CD8-positive, alpha-beta memory T cell (primary cell): ENCODE measurements at regions not wholly inside any gene's neighbourhood (a gene's known extent, or its start where the extent isn't known, plus 50 kb on each side); places are given as distances from the start of the nearest gene placed in this dataset.

Experiments
- CTCF ChIA-PET: fragments of 350-600 bp; sonication (Branson Sonifier 250); formaldehyde crosslinking; loops from one replicate; lab custom pipeline; 2021; ENCODE audit warnings: antibody characterized with exemption; lab: Charles Lee
- POLR2A ChIA-PET: fragments of 350-600 bp; sonication (Branson Sonifier 250); formaldehyde crosslinking; loops from one replicate; lab custom pipeline; 2021; ENCODE audit warnings: antibody characterized with exemption; lab: Charles Lee
- DNase-seq, 5 donors: peaks; one replicate each; pipeline versions ENCODE4 v3.0.0 to v3.0.0-alpha.2; 2020 to 2022; ENCODE audit warnings: mixed read lengths in 1 of 5
- H3K27ac ChIP-seq: one replicate; pipeline ENCODE4 v1.7.0; 2013; ENCODE audit warnings: low read depth, mild to moderate bottlenecking, low read length, moderate library complexity
- H3K27me3 ChIP-seq: 2 replicates; pipeline ENCODE4 v1.7.0; 2013; ENCODE audit warnings: low read length, mild to moderate bottlenecking; ENCODE audit not compliant: insufficient read depth, poor library complexity, severe bottlenecking
- H3K36me3 ChIP-seq: 2 replicates; pipeline ENCODE4 v1.7.0; 2013; ENCODE audit warnings: mild to moderate bottlenecking, low read length, moderate library complexity; ENCODE audit not compliant: insufficient read depth
- H3K4me1 ChIP-seq: 2 replicates; pipeline ENCODE4 v1.7.0; 2013; ENCODE audit warnings: mild to moderate bottlenecking, low read length, moderate library complexity; ENCODE audit not compliant: insufficient read depth
- H3K4me3 ChIP-seq: 2 replicates; pipeline ENCODE4 v1.7.0; 2013; ENCODE audit warnings: mild to moderate bottlenecking, low read length
- H3K9me3 ChIP-seq: 2 replicates; pipeline ENCODE4 v1.7.0; 2013; ENCODE audit warnings: mild to moderate bottlenecking, low read length
- H3K27ac Mint-ChIP-seq, 8 donors: one replicate each; pipeline ENCODE4 v1.8.0; 2020 to 2021; ENCODE audit warnings: mixed read lengths in 8 of 8, mild to moderate bottlenecking in 6 of 8, inconsistent platforms in 3 of 8, moderate library complexity in 3 of 8
- H3K27me3 Mint-ChIP-seq, 2 donors: one replicate each; pipeline ENCODE4 v1.8.0; 2020 to 2021; ENCODE audit warnings: mixed read lengths in 2 of 2, mild to moderate bottlenecking in 1 of 2, moderate library complexity in 1 of 2
- H3K36me3 Mint-ChIP-seq, 3 donors: one replicate each; pipeline ENCODE4 v1.8.0; 2020 to 2021; ENCODE audit warnings: mixed read lengths in 3 of 3, inconsistent platforms in 1 of 3, mild to moderate bottlenecking in 1 of 3
- H3K4me1 Mint-ChIP-seq, 3 donors: one replicate each; pipeline ENCODE4 v1.8.0; 2020 to 2021; ENCODE audit warnings: mixed read lengths in 3 of 3, inconsistent platforms in 1 of 3, mild to moderate bottlenecking in 1 of 3
- H3K4me3 Mint-ChIP-seq, 7 donors: one replicate each; pipeline ENCODE4 v1.8.0; 2020 to 2021; ENCODE audit warnings: mixed read lengths in 7 of 7, mild to moderate bottlenecking in 6 of 7, moderate library complexity in 4 of 7, inconsistent platforms in 2 of 7
- H3K9me3 Mint-ChIP-seq, 5 donors: one replicate each; pipeline ENCODE4 v1.8.0; 2020 to 2022; ENCODE audit warnings: mixed read lengths in 5 of 5, mild to moderate bottlenecking in 3 of 5, moderate library complexity in 2 of 5, inconsistent platforms in 1 of 5

- Histone ChIP-seq H3K4me1 (no peaks in the 10 kb centered on the region), H3K4me3 (no peak overlapping the region), H3K27ac (no peak overlapping the region), H3K9me3 (no peaks in the 10 kb centered on the region), H3K27me3 (no peaks in the 10 kb centered on the region), H3K36me3 (no peaks in the 10 kb centered on the region)
- POLR2A ChIA-PET = no interaction called here
- peaks cover 2 to 20% (median 3%) of the 10 kb centered on the region in 5 donors for H3K9me3 Mint-ChIP-seq
- no peaks in the 10 kb centered on the region for H3K36me3 Mint-ChIP-seq
- no peaks in the 10 kb centered on the region for H3K4me1 Mint-ChIP-seq
- DNase-seq = no peak
- H3K27ac Mint-ChIP-seq = no peak overlapping the region
- H3K27me3 Mint-ChIP-seq = no peaks in the 10 kb centered on the region
- no peak overlapping the region for H3K4me3 Mint-ChIP-seq
- CTCF ChIA-PET = interaction anchor here (0.9 kb wide), 1 partner anchor 14 kb away, joined by 3 read pairs; no protein-coding TSS in a partner anchor
Measured at GRCh38 chr9:119609277-119609971, 240.2 kb upstream of the BRINP1 start.

GRCh38 chr9:119601632-119602031 lies 232.4 kb upstream of the BRINP1 start:
- H3K27ac ChIP-seq = no peak overlapping the region
- Mint-ChIP-seq H3K27me3 (no peaks in the 10 kb centered on the region), H3K27ac (no peak overlapping the region), H3K36me3 (no peaks in the 10 kb centered on the region), H3K4me3 (no peak overlapping the region), H3K4me1 (no peaks in the 10 kb centered on the region), H3K9me3 (peaks cover 0 to 11% (median 2%) of the 10 kb centered on the region in 5 donors)
- CTCF ChIA-PET = no interaction called here
- no peaks in the 10 kb centered on the region for H3K4me1 ChIP-seq
- DNase-seq = no peak
- no peaks in the 10 kb centered on the region for H3K27me3 ChIP-seq
- no peak overlapping the region for H3K4me3 ChIP-seq
- POLR2A ChIA-PET = no interaction called here
- H3K9me3 ChIP-seq = no peaks in the 10 kb centered on the region
- no peaks in the 10 kb centered on the region for H3K36me3 ChIP-seq

GRCh38 chr9:119597499-119597898 lies 228.3 kb upstream of the BRINP1 start:
- Mint-ChIP-seq H3K27ac (peak overlapping the region in 1 of 8 donors; percentile 38), H3K27me3 (no peaks in the 10 kb centered on the region), H3K4me3 (no peak overlapping the region), H3K9me3 (peaks cover 0 to 5% (median 3%) of the 10 kb centered on the region in 5 donors), H3K36me3 (no peaks in the 10 kb centered on the region), H3K4me1 (no peaks in the 10 kb centered on the region)
- Histone ChIP-seq H3K36me3 (no peaks in the 10 kb centered on the region), H3K27me3 (no peaks in the 10 kb centered on the region), H3K27ac (no peak overlapping the region), H3K4me1 (no peaks in the 10 kb centered on the region), H3K9me3 (no peaks in the 10 kb centered on the region), H3K4me3 (no peak overlapping the region)
- ChIA-PET CTCF (no interaction called here), POLR2A (no interaction called here)
- no peak for DNase-seq

DNA sequence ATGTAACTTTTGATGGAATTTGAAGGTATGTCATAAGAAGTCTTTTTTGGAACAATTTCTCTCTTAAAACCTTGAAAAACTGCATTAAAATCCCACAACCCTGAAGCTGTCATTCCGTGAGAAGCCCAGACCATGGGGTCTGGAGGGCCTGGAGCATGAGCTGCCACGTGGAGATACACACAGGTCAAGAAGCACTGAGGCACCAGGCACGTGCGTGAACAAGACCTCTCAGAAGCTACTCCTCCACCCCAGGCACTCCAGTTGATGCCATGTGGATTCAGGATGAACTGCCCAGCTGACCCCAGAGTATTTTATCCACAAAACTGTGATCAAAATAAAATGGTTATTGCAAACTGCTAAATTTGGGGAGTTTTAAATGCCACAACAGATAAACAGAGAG lies 227.5 kb upstream of the BRINP1 start:
- no peak overlapping the region for H3K4me3 ChIP-seq
- no peaks in the 10 kb centered on the region for H3K4me1 ChIP-seq
- no peaks in the 10 kb centered on the region for H3K4me1 Mint-ChIP-seq
- DNase-seq = no peak
- no peaks in the 10 kb centered on the region for H3K36me3 ChIP-seq
- ChIA-PET CTCF (no interaction called here), POLR2A (no interaction called here)
- H3K27me3 ChIP-seq = no peaks in the 10 kb centered on the region
- no peaks in the 10 kb centered on the region for H3K9me3 ChIP-seq
- peaks cover 0 to 2% (median 0%) of the 10 kb centered on the region in 3 donors for H3K36me3 Mint-ChIP-seq
- H3K27ac ChIP-seq = no peak overlapping the region
- H3K9me3 Mint-ChIP-seq = peaks cover 0 to 5% (median 3%) of the 10 kb centered on the region in 5 donors
- H3K27ac Mint-ChIP-seq = no peak overlapping the region
- H3K4me3 Mint-ChIP-seq = no peak overlapping the region
- no peaks in the 10 kb centered on the region for H3K27me3 Mint-ChIP-seq

DNA sequence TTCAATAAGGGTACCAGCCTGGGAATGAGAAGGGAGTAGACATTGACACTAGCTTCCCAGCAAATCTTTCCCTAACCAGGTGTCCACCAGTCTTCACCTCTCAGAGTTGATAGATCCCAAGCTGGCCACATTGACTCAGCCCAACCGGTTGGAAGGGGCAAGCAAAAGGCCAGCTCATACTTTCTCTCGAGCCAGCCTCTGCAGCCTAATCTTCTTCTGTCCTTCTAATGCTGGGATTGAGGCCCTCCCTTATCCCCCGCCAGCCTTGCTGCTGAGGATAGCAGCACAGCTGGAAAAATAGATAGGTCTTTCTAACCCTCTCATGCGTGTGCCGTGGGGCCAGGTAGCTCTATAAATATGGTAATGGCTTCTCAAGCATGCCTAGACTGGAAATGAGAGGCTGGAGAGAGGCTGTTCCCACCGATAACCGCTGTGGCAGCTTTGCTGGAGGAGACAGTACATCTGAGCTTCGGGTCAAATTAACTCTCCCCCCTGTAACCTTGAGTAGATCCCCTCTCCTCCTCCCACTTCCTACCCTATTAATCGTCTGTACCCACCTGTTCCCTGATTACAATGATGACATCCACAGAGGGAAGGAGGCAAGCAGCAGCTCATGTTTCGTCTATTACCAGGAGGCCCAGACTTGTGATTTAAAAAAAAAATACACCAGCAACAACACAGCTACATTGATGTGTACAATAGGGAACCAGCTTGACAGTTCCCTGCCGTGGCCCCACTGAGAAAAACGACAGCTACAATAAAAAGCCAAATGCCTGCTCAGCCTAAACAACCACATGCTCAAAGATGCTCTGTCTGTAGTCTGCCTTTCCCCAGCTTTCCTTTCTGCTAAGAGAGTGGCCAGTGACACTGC lies 219.9 kb upstream of the BRINP1 start:
- H3K27me3 ChIP-seq = no peaks in the 10 kb centered on the region
- no peak for DNase-seq
- no peaks in the 10 kb centered on the region for H3K36me3 ChIP-seq
- H3K4me1 ChIP-seq = no peaks in the 10 kb centered on the region
- Mint-ChIP-seq H3K27me3 (no peaks in the 10 kb centered on the region), H3K36me3 (peaks cover 0 to 4% (median 0%) of the 10 kb centered on the region in 3 donors), H3K27ac (no peak overlapping the region), H3K4me1 (no peaks in the 10 kb centered on the region), H3K4me3 (no peak overlapping the region), H3K9me3 (peaks cover 0 to 9% (median 0%) of the 10 kb centered on the region in 5 donors)
- no peaks in the 10 kb centered on the region for H3K9me3 ChIP-seq
- ChIA-PET POLR2A (no interaction called here), CTCF (no interaction called here)
- H3K4me3 ChIP-seq = no peak overlapping the region
- H3K27ac ChIP-seq = no peak overlapping the region

- no peak overlapping the region for H3K4me3 ChIP-seq
- no peaks in the 10 kb centered on the region for H3K4me1 ChIP-seq
- POLR2A ChIA-PET = no interaction called here
- DNase-seq = no peak
- Mint-ChIP-seq H3K4me1 (no peaks in the 10 kb centered on the region), H3K4me3 (no peak overlapping the region), H3K27me3 (no peaks in the 10 kb centered on the region), H3K27ac (no peak overlapping the region), H3K36me3 (no peaks in the 10 kb centered on the region), H3K9me3 (peaks cover 0 to 9% (median 3%) of the 10 kb centered on the region in 5 donors)
- H3K9me3 ChIP-seq = no peaks in the 10 kb centered on the region
- H3K27me3 ChIP-seq = no peaks in the 10 kb centered on the region
- CTCF ChIA-PET = no interaction called here
- H3K36me3 ChIP-seq = no peaks in the 10 kb centered on the region
- no peak overlapping the region for H3K27ac ChIP-seq
Measured at GRCh38 chr9:119577881-119578280, 208.6 kb upstream of the BRINP1 start.

GRCh38 chr9:119559986-119560385 lies 190.8 kb upstream of the BRINP1 start:
- H3K4me3 Mint-ChIP-seq = no peak overlapping the region
- no peaks in the 10 kb centered on the region for H3K4me1 ChIP-seq
- no peak overlapping the region for H3K27ac ChIP-seq
- H3K4me1 Mint-ChIP-seq = peaks cover 0 to 3% (median 0%) of the 10 kb centered on the region in 3 donors
- no peak overlapping the region for H3K4me3 ChIP-seq
- H3K27me3 ChIP-seq = no peaks in the 10 kb centered on the region
- H3K27ac Mint-ChIP-seq = no peak overlapping the region
- H3K36me3 Mint-ChIP-seq = no peaks in the 10 kb centered on the region
- POLR2A ChIA-PET = no interaction called here
- CTCF ChIA-PET = no interaction called here
- H3K36me3 ChIP-seq = no peaks in the 10 kb centered on the region
- no peak for DNase-seq
- H3K27me3 Mint-ChIP-seq = peaks cover 0 to 4% of the 10 kb centered on the region in 2 donors
- H3K9me3 Mint-ChIP-seq = peaks cover 0 to 4% (median 2%) of the 10 kb centered on the region in 5 donors
- no peaks in the 10 kb centered on the region for H3K9me3 ChIP-seq

GRCh38 chr9:119559056-119559455 lies 189.8 kb upstream of the BRINP1 start:
- no peaks in the 10 kb centered on the region for H3K9me3 ChIP-seq
- DNase-seq = no peak
- H3K4me1 ChIP-seq = no peaks in the 10 kb centered on the region
- Mint-ChIP-seq H3K27ac (no peak overlapping the region), H3K4me3 (no peak overlapping the region), H3K27me3 (peaks cover 0 to 4% of the 10 kb centered on the region in 2 donors), H3K9me3 (peaks cover 0 to 4% (median 2%) of the 10 kb centered on the region in 5 donors), H3K36me3 (no peaks in the 10 kb centered on the region), H3K4me1 (peaks cover 0 to 3% (median 0%) of the 10 kb centered on the region in 3 donors)
- no peak overlapping the region for H3K4me3 ChIP-seq
- ChIA-PET CTCF (no interaction called here), POLR2A (no interaction called here)
- no peaks in the 10 kb centered on the region for H3K27me3 ChIP-seq
- no peak overlapping the region for H3K27ac ChIP-seq
- no peaks in the 10 kb centered on the region for H3K36me3 ChIP-seq
